Endothelial cell of umbilical vein (primary cell): ENCODE measurements at regions not wholly inside any gene's neighbourhood (a gene's known extent, or its start where the extent isn't known, plus 50 kb on each side); places are given as distances from the start of the nearest gene placed in this dataset.

Experiments
- BruUV-seq: library from RNA; stranded (reverse); fragments of 400-500 nt; replicated peaks from 2 replicates; lab custom pipeline; 2021; lab: Mats Ljungman, UMichigan
- CTCF ChIA-PET: fragments of 300-600, 350-600 bp; sonication (Branson Sonifier 250); formaldehyde crosslinking; loops from one replicate; lab custom pipeline; 2021; ENCODE audit warnings: antibody characterized with exemption, inconsistent platforms; lab: Charles Lee
- POLR2A ChIA-PET: fragments of 300-600, 350-600 bp; sonication (Branson Sonifier 250); formaldehyde crosslinking; loops from one replicate; lab custom pipeline; 2021; ENCODE audit warnings: antibody characterized with exemption, inconsistent platforms; lab: Charles Lee
- DNase-seq: peaks from one replicate; pipeline ENCODE4 v3.0.0-alpha.2; 2011; ENCODE audit warnings: low read depth, low spot score
- FAIRE-seq: peaks from 2 replicates; lab custom pipeline; 2011; peaks lifted over from hg19 to GRCh38; lab: Jason Lieb, UNC
- H2AFZ ChIP-seq: 2 replicates; pipeline ENCODE4 v1.6.0; 2012; ENCODE audit warnings: low read depth, low read length, control low read depth, inconsistent platforms
- H3K27ac ChIP-seq: 2 replicates; pipeline ENCODE4 v1.5.1; 2011; ENCODE audit warnings: low read depth, mild to moderate bottlenecking, control low read depth, low read length, moderate library complexity; ENCODE audit not compliant: insufficient read depth
- H3K27me3 ChIP-seq, 2 experiments: 2 replicates each; pipeline versions ENCODE4 v1.6.0 to v1.6.1; 2011; ENCODE audit warnings: low read length in 2 of 2, mixed read lengths in 1 of 2; ENCODE audit not compliant: control insufficient read depth in 2 of 2, insufficient read depth in 2 of 2
- H3K36me3 ChIP-seq, 2 experiments: 2 replicates in 1 of 2; 3 replicates in 1 of 2; pipeline ENCODE4 v1.5.1; 2011; ENCODE audit warnings: low read length in 2 of 2, mild to moderate bottlenecking in 1 of 2, moderate library complexity in 1 of 2; ENCODE audit not compliant: control insufficient read depth in 2 of 2, insufficient read depth in 2 of 2; ENCODE audit errors: extremely low read depth in 1 of 2
- H3K4me1 ChIP-seq: 3 replicates; pipeline ENCODE4 v1.5.1; 2011; ENCODE audit warnings: mild to moderate bottlenecking, low read length; ENCODE audit not compliant: control insufficient read depth, insufficient read depth; ENCODE audit errors: extremely low read depth
- H3K4me2 ChIP-seq: 2 replicates; pipeline ENCODE4 v1.6.1; 2011; ENCODE audit warnings: low read length, control low read depth, mixed read lengths; ENCODE audit not compliant: insufficient read depth
- H3K4me3 ChIP-seq, 3 experiments: fragments of 200-600 bp in 1 of 3; sonication (generic), shearing (Covaris generic) in 1 of 3; replicated peaks in 1 of 3; 2 replicates each; pipeline ENCODE4 v1.5.1; 2011 to 2016; ENCODE audit warnings: control low read depth in 3 of 3, low read length in 3 of 3, mild to moderate bottlenecking in 2 of 3, inconsistent platforms in 1 of 3, low read depth in 1 of 3, moderate library complexity in 1 of 3; ENCODE audit not compliant: insufficient read depth in 1 of 3
- H3K79me2 ChIP-seq: 2 replicates; pipeline ENCODE4 v1.6.0; 2012; ENCODE audit warnings: low read length, inconsistent platforms; ENCODE audit not compliant: control insufficient read depth, insufficient read depth
- H3K9ac ChIP-seq: replicated peaks from 2 replicates; pipeline ENCODE3; 2011; ENCODE audit warnings: low read length, control low read depth; ENCODE audit not compliant: insufficient read depth; ENCODE audit errors: extremely low read depth
- H3K9me1 ChIP-seq: replicated peaks from 3 replicates; pipeline ENCODE4 v1.6.0; 2011; ENCODE audit warnings: mild to moderate bottlenecking, low read length; ENCODE audit not compliant: control insufficient read depth, insufficient read depth; ENCODE audit errors: extremely low read depth
- H3K9me3 ChIP-seq: replicated peaks from 2 replicates; pipeline ENCODE4 v1.5.1; 2012; ENCODE audit warnings: low read length, inconsistent platforms; ENCODE audit not compliant: control insufficient read depth, insufficient read depth
- H4K20me1 ChIP-seq: replicated peaks from 2 replicates; pipeline ENCODE3; 2011; ENCODE audit warnings: mild to moderate bottlenecking, low read length; ENCODE audit not compliant: control insufficient read depth, insufficient read depth; ENCODE audit errors: extremely low read depth
- CTCF ChIP-seq, 2 donors: IDR thresholded peaks; 1 replicate in 1 of 2; 2 replicates in 1 of 2; pipeline ENCODE4 v1.5.1; 2011; ENCODE audit warnings: low read length in 2 of 2, mild to moderate bottlenecking in 2 of 2, moderate library complexity in 2 of 2, control low read depth in 1 of 2, inconsistent platforms in 1 of 2, low read depth in 1 of 2; ENCODE audit not compliant: insufficient read depth in 1 of 2; ENCODE audit errors: extremely low read depth in 1 of 2
- EZH2 ChIP-seq: IDR thresholded peaks from 2 replicates; pipeline ENCODE4 v1.6.1; 2012; ENCODE audit warnings: borderline replicate concordance, low read depth, mild to moderate bottlenecking, moderate library complexity, low read length, inconsistent platforms; ENCODE audit not compliant: severe bottlenecking
- FOS ChIP-seq: IDR thresholded peaks from 2 replicates; pipeline ENCODE4 v1.6.1; 2011; ENCODE audit warnings: mild to moderate bottlenecking, low read length, moderate library complexity, borderline replicate concordance; ENCODE audit not compliant: insufficient read depth
- GATA2 ChIP-seq: IDR thresholded peaks from 2 replicates; pipeline ENCODE4 v1.7.0; 2011; ENCODE audit warnings: low read depth, mild to moderate bottlenecking, moderate library complexity, mixed read lengths, low read length; ENCODE audit not compliant: insufficient read length, insufficient read depth
- MYC ChIP-seq: IDR thresholded peaks from one replicate; pipeline ENCODE4 v1.6.1; 2011; ENCODE audit warnings: mild to moderate bottlenecking, low read depth, low read length
- POLR2A ChIP-seq: IDR thresholded peaks from 2 replicates; pipeline ENCODE4 v1.6.1; 2012; ENCODE audit warnings: low read depth, mild to moderate bottlenecking, control low read depth, low read length
- POLR2AphosphoS5 ChIP-seq: IDR thresholded peaks from 2 replicates; pipeline ENCODE4 v1.6.1; 2012; ENCODE audit warnings: low read depth, mild to moderate bottlenecking, control low read depth, low read length, moderate library complexity; ENCODE audit not compliant: insufficient read depth
- dilution Hi-C: fragments of 300-500 bp; cut with MboI; formaldehyde crosslinking; loops from one replicate; pipeline ENCODE4 v1.15.0; 2019; ENCODE audit warnings: low sequenced_read_pairs; ENCODE audit not compliant: extremely low pct_ligation_motif_present
- intact Hi-C: fragments of 100-400 bp; cut with micrococcal nuclease; formaldehyde crosslinking; loops from one replicate; pipeline ENCODE4 v1.10.0; 2022
- TF ChIP-seq, protein P1 (sequence below): IDR thresholded peaks from 2 replicates; pipeline ENCODE4 v1.6.1; 2011; ENCODE audit not compliant: insufficient read depth, insufficient read length

GRCh38 chr3:168272343-168272985, 176.7 kb upstream of the GOLIM4 start:
- Histone ChIP-seq H3K27me3 (no peaks in the 10 kb centered on the region), H4K20me1 (no peaks in the 10 kb centered on the region), H3K79me2 (no peaks in the 10 kb centered on the region), H3K9ac (no peak overlapping the region), H3K4me2 (no peak overlapping the region), H2AFZ (no peak overlapping the region), H3K27ac (no peak overlapping the region), H3K9me1 (no peaks in the 10 kb centered on the region), H3K9me3 (no peaks in the 10 kb centered on the region), H3K4me3 (no peak overlapping the region), H3K4me1 (no peaks in the 10 kb centered on the region), H3K36me3 (no peaks in the 10 kb centered on the region)
- POLR2A ChIA-PET = no interaction called here
- intact Hi-C loops (no loop called here), dilution Hi-C loops (no loop called here)
- no TSS peak for BruUV-seq
- TF ChIP-seq EZH2 (no peak), CTCF (IDR thresholded peaks at IDR 0.05; ENCODE audit: extremely low read depth in 1 of 2, insufficient read depth in 1 of 2, low read depth in 1 of 2, low read length in 2 of 2) (no peak), FOS (no peak), MYC (no peak), POLR2A (no peak), GATA2 (no peak), POLR2AphosphoS5 (no peak)
- TF ChIP-seq, protein P1, sequence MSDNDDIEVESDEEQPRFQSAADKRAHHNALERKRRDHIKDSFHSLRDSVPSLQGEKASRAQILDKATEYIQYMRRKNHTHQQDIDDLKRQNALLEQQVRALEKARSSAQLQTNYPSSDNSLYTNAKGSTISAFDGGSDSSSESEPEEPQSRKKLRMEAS = no peak
- CTCF ChIA-PET = interaction anchor here (2.0 kb wide), 1 partner anchor 11 kb away, joined by 4 read pairs; no protein-coding TSS in a partner anchor
- FAIRE-seq (no peak), DNase-seq (no peak)
